NCI-H2081 (cell line): ENCODE measurements at regions not wholly inside any gene's neighbourhood (a gene's known extent, or its start where the extent isn't known, plus 50 kb on each side); places are given as distances from the start of the nearest gene placed in this dataset.

Source experiments
- DNase-seq, 2 experiments: peaks; one replicate each; lab custom pipeline; 2025; lab: John Stamatoyannopoulos, UW

GRCh38 chr6:103047567-103047966 lies 1654.1 kb downstream of the GRIK2 start:
- DNase-seq: no peak

DNA sequence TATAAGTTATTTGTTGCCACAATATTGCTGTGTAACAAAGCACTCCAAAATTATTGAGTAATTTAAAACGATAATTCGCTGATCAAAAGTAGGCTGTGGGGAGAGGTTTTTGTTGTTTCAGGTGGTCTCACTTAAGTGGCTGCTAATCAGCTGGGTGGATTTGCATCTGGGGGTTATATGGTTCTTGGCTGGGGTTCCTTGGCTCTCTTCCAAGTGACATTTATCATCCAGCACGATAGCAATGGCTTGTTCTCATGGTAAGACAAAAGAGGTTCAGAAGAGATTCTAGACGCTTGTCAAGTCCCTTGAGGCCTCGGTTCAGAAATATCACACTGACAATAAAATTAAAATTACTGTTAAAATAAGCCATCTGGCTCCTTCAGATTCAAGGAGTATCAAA lies 1648.8 kb downstream of the GRIK2 start:
- peak; percentile 62 to 81 for DNase-seq

- DNase-seq: no peak
Observed at GRCh38 chr6:103036846-103037245, 1643.3 kb downstream of the GRIK2 start.

DNA sequence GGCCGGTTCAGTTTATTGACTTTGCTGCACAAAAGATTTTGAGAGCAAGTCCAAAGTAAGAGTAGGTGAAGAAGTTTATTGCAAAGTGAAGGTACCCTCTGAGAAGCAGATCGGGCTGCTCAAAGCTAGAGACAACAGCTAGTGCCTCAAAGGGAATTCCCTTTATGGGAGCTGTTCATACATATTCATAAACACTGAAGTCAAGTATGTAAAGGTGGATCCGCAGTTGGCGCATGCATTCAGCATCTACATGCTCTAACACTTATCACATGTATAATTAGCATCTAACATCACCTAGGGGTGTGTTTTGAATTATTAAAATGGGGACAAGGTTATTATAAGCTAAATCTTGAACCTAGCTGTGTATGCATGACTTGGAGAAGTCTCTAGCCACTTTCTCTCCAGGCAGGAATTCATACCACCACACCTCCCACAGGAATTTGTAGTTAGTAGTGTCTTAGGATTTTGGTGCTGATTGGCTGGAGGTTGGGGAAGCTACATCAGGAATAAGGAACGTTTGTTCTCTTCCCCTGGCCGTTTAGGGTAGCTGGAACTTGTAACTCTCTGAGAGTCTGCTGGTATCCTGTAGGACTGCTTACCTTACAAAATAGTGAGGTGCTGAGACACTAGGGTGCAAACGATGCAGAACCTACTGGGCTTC lies 1633.9 kb downstream of the GRIK2 start:
- DNase-seq: no peak

GRCh38 chr6:103018426-103018825 lies 1624.9 kb downstream of the GRIK2 start:
- no peak for DNase-seq

DNA sequence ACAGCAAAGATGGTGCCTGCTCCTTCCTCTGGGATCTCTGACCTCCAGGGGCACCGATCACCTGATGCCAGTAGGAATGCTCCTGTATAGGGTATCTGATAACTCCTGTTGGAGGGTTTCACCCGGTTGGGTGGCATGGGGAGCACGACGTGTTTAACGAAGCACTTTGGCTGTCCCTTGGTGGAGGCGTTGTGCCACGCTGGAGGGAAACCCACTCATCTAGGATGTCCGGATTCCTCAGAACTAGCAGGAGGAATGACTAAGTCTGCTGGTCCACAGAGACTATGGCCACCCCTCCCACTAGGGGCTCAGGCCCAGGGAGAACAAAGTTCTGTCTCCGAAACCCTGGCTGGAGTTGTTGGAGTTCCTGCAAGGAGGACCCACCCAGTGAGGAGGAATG lies 1624.4 kb downstream of the GRIK2 start:
- no peak for DNase-seq

- DNase-seq: no peak
Observed at GRCh38 chr6:103011605-103012004, 1618.1 kb downstream of the GRIK2 start.

DNA sequence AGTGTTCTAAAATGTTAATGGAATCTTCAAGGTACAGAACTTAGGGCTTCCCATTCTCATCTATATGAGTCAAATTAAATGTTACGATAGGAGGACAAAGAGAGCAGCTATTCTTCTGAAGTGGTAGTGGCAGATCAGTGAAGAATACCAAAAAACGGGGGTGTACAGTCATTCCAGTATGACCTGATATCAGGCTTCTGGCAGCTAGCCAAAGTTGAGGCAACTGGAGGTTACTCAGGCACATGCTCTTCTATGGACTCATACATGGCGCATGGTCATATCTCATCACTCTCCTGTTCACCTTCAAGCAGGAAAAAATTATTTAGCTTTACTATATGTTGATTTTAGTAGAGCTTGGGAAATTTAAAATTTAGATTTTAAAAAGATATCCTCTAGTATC lies 1608.8 kb downstream of the GRIK2 start:
- DNase-seq: no peak

DNA sequence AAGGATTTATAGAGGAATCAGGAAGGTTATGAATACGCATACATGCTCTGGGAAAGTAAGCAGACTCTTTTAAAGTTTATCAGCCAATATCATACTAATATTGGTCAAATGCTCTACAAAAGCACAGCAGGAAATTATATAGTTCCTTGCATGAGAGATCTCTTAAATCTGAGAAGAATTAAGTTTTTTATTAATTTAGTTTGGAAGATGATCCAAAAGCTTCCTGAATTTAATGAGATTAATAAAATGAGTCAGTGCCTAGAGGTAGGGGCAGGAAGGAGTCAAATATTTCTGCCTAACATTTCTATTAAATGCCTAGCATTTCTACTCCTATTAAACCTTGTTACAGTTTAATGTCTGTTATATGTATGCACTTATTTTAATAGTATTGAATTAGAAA lies 1608.2 kb downstream of the GRIK2 start:
- no peak for DNase-seq

- DNase-seq: no peak
Observed at GRCh38 chr6:103000688-103001087, 1607.2 kb downstream of the GRIK2 start.

DNA sequence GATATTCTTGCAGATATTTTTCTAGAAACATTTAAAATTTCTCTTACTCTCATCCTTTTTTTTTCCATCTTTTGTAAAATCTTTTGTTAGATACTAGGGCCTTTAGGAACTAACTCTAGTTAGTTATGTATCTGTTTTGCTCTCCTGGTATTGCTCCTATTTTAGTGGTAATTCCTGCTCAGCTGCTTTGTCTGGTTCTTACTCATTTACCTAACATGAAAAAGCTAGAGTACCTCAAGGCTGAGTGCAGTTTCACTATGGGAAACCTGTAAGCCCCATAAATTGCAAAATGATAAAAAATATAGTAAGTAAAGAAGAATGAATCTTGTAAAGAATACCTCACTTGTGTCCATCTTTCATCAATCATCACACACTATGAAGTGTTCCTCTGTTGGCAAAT lies 1602.0 kb downstream of the GRIK2 start:
- no peak for DNase-seq

DNA sequence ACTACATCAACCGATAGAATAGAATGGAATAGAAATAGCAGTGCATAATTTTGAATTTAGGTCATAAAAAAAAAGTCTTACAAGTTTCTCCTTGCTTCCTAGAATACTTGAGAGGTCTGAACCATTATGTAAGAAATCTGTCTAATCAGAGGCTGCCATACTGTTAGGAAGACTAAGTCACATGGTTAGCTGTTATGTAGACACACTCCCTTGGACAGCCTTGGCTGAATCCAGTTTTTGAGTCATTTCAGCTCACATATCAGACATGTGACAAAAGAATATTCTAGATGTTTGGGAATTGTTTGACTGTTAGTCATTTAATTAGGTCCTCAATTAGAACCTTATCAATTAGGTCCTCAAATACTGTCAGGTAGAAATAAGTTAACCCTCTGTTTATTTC lies 1601.4 kb downstream of the GRIK2 start:
- no peak for DNase-seq

DNA sequence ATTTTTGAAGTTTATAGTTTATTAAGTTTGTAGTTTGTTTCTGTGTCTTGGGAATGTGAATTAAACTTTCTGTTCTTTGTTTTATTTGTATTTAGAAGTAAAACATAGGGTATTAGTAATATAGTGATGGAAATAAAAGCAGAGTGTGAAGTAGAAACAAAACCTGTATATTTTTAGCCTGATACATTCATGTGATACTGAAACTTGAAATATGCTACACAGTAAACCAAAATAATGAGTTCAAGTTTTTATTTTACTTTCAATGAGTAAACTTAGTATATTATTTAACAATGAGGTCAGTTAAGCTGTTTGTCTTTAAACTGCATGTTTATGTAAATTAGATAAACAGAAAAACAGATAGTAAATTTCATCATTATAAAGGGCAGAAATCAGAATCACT lies 1592.6 kb downstream of the GRIK2 start:
- DNase-seq: no peak

DNA sequence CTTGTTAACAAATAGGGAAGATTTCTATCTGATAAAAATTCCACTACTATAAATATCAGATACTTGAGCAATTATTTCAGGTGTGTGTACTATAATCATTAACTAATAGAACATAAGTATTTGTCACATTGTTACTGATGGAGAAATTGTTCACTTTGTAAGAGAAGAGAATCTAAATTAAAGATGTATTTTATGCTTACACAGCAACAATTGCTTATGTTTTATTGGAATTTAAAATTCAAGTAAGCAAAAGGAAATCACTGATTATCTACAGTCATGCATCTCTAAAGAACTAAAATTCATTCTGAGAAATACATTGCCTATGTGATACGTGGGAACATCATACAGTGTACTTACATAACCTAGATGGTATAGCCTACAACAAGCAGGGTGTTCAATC lies 1590.8 kb downstream of the GRIK2 start:
- no peak for DNase-seq

- DNase-seq: no peak
Observed at GRCh38 chr6:102981490-102982015, 1588.0 kb downstream of the GRIK2 start.

- DNase-seq: no peak
Observed at GRCh38 chr6:102980951-102981350, 1587.4 kb downstream of the GRIK2 start.

GRCh38 chr6:102961902-102962301 lies 1568.4 kb downstream of the GRIK2 start:
- DNase-seq: no peak

DNA sequence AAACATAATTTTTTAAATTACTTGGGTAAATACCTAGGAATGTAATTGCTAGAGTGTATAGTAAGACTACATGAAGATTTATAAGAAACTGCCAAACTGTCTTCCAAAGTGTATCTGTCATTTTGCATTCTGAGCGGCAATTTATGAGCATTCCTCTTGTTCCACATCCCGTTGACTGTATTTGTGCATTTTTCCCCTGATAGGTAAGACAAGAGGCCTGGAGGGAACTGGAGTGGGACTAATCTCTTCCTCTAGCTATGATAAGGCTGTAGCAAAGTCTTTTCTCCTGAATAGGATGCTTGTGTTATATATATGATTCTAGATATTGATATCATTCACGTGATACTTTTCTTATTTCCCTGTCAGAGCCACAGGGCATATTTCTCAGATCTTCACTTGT lies 1557.5 kb downstream of the GRIK2 start:
- no peak for DNase-seq

DNA sequence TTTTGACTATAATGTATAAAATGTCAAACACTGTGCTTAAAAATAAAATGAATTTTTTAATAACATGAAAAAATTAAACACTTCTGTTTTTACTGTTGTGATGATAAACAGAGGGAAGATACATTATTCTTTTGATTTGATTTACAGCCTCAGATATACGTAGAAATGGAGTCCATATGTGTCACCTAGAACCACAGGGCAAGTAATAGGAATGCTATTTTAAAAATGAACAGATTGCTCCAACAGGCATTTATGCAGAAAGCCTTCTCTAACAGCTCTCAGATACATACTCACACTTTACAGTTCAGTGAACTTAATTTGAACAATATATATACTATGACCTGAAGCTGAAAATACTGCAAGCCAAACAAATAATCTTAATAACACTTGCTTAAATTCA lies 1551.0 kb downstream of the GRIK2 start:
- DNase-seq: no peak

GRCh38 chr6:102942206-102942605 lies 1548.7 kb downstream of the GRIK2 start:
- no peak for DNase-seq

DNA sequence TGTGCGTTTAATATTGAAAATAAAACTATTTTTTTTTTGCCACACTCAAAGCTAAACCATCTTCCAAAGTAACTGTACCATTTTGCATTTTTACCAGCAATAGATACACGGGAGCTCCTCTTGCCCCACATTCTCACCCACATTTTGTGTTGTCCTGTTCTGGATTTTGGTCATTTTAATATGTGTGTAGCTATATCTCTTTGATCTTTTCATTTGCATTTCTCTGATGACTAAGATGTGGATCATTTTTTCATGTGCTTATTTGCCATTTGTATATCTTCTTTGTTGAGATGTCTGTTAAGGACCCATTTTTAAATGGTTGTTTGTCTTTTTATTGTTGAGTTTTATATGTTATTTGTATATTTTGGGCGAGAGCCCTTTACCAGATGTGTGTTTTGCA lies 1543.5 kb downstream of the GRIK2 start:
- no peak for DNase-seq

- no peak for DNase-seq
Observed at GRCh38 chr6:102928109-102928508, 1534.6 kb downstream of the GRIK2 start.

DNA sequence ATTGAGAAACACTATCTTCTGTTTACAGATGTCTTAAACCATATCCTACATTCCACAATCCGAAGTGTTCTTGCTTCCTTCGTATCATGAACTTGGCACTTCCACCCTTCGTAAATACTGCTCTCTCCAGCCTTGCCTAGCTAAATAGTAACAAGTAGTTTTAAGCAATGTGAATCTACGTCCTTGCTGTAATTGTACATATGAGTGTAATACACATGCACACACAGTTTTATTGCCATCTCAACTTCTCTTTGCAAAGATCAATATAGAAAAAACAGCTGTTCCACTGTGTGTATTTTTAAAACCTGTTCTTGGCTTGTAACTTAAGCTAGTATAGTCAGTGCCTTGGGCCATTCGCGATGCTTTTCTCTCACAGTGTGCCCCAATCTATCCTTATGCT lies 1524.7 kb downstream of the GRIK2 start:
- no peak for DNase-seq

DNA sequence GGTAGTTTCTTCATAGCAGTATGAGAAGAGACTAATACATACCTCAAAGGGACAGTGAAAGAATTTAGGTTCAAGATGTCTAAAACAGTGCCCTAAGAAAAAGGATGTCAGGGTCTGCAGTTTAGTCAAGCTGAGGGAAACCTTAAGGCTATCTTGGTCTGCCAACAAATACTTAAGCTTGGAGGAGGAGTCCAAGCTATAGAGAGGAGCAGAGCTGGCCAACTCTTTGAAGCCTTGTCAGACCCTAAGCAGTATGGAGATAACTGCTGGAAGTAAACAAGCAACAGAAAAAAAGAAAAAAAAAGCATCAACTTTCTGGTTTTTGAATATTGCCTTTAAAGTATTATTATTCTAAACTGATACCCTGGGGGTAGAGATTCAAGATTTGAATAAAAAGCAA lies 1518.1 kb downstream of the GRIK2 start:
- DNase-seq: no peak
